Stomach (tissue), 8 donors: ENCODE measurements at regions not wholly inside any gene's neighbourhood (a gene's known extent, or its start where the extent isn't known, plus 50 kb on each side); places are given as distances from the start of the nearest gene placed in this dataset.

Source experiments
- DNase-seq, 2 donors: peaks; one replicate each; pipeline versions ENCODE4 v3.0.0 to v3.0.0-alpha.2; 2013 to 2019
- H3K27ac ChIP-seq, 5 donors: fragments of 200-600 bp in 4 of 5; sonication (generic) in 4 of 5; one replicate each; pipeline ENCODE4 v1.5.1; 2013 to 2019; ENCODE audit warnings: mild to moderate bottlenecking in 1 of 5, moderate library complexity in 1 of 5
- H3K27me3 ChIP-seq, 3 donors: fragments of 200-600 bp; sonication (generic); one replicate each; pipeline ENCODE4 v1.5.1; 2017 to 2019; ENCODE audit warnings: mixed run types in 1 of 3
- H3K36me3 ChIP-seq, 4 donors: fragments of 200-600 bp; sonication (generic); 1 replicate in 3 of 4; 2 replicates in 1 of 4; pipeline ENCODE4 v1.5.1; 2016 to 2019
- H3K4me1 ChIP-seq, 4 donors: fragments of 200-600 bp; sonication (generic); one replicate each; pipeline ENCODE4 v1.5.1; 2016 to 2019
- H3K4me3 ChIP-seq, 4 donors: fragments of 200-600 bp; sonication (generic) in 3 of 4; one replicate each; pipeline ENCODE4 v1.5.1; 2016 to 2019; ENCODE audit warnings: mild to moderate bottlenecking in 1 of 4
- H3K9me3 ChIP-seq, 4 donors: fragments of 200-600 bp; sonication (generic); one replicate each; pipeline ENCODE4 v1.5.1; 2016 to 2019
- CTCF ChIP-seq, 7 experiments: fragments of 450-650 bp in 4 of 7; fragments of 200-600 bp in 3 of 7; sonication (generic) in 3 of 7; IDR thresholded peaks; one replicate each; pipeline ENCODE4 v1.5.1; 2016 to 2019; ENCODE audit warnings: antibody characterized with exemption in 7 of 7, control low read depth in 2 of 7, mild to moderate bottlenecking in 1 of 7
- EP300 ChIP-seq: sonication (generic); formaldehyde crosslinking; IDR thresholded peaks from one replicate; pipeline ENCODE4 v1.6.1; 2017; ENCODE audit warnings: antibody characterized with exemption
- POLR2A ChIP-seq, 4 donors: fragments of 450-650 bp; IDR thresholded peaks; one replicate each; pipeline ENCODE4 v1.6.1; 2016; ENCODE audit warnings: antibody characterized with exemption in 4 of 4, control low read depth in 2 of 4, mild to moderate bottlenecking in 1 of 4, moderate library complexity in 1 of 4
- POLR2AphosphoS5 ChIP-seq, 3 donors: sonication (generic); formaldehyde crosslinking; IDR thresholded peaks; one replicate each; pipeline ENCODE4 v1.6.1; 2016; ENCODE audit warnings: antibody characterized with exemption in 3 of 3
- WGBS, 5 donors: extraction: QIAGEN DNeasy Blood & Tissue Kit in 3 of 5; methylation state at CpG; one replicate each; pipeline versions ENCODE4 v1.1.5 to v1.1.7; 2013 to 2018; 5-methylcytosine and 5-hydroxymethylcytosine counted together
- intact Hi-C: fragments of 100-400 bp; cut with DNase I; formaldehyde crosslinking; loops from one replicate; pipeline ENCODE4 v1.15.1; 2023; ENCODE audit warnings: low total_unique reads
- donor health status: healthy with polysubstance abuse.
- donor health status: Bipolar disorder and iron deficiency.
- donor health status: healthy.

GRCh38 chr5:68725905-68726683 lies 367.7 kb upstream of the SLC30A5 start:
- no peak for TF ChIP-seq CTCF (IDR thresholded peaks at IDR 0.05)
- WGBS, 5 donors: 83 to 87% (median 84%) methylated on average over 7 of the region's 7 CpGs
- Histone ChIP-seq H3K36me3 (no peaks in the 10 kb centered on the region), H3K27ac (no peak overlapping the region), H3K27me3 (no peaks in the 10 kb centered on the region), H3K4me1 (peaks cover 0 to 12% (median 5%) of the 10 kb centered on the region in 4 donors), H3K9me3 (no peaks in the 10 kb centered on the region), H3K4me3 (no peak overlapping the region)
- intact Hi-C loops: no loop called here
- no peak for DNase-seq

DNA sequence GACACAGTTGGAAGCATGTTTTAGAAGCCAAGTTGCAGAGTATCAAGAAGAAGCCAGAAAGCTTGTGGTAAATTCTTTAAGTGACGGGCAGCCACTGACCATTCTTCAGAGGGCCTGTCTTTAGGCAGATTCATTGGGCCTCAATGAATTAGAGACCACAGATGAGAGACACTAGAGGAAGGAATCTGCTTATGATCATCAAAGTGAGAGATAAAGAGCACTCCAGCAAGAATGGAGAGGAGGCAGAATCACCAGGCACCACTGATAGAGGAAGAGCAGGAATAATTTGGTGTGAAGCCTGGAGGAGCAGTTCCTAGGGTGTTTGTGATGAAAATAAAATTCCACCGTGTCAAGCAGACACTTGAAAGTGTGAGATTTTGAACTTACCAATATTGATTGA lies 365.9 kb upstream of the SLC30A5 start:
- intact Hi-C loops: no loop called here
- H3K4me3 ChIP-seq: no peak overlapping the region
- H3K27me3 ChIP-seq: no peaks in the 10 kb centered on the region
- no peak for TF ChIP-seq EP300
- TF ChIP-seq POLR2A (IDR thresholded peaks at IDR 0.05): no peak
- WGBS, 5 donors: 88 to 95% (median 92%) methylated on average over 2 of the region's 2 CpGs
- DNase-seq: no peak
- H3K4me1 ChIP-seq: peaks cover 0 to 13% (median 5%) of the 10 kb centered on the region in 4 donors
- no peak overlapping the region for H3K27ac ChIP-seq
- no peaks in the 10 kb centered on the region for H3K9me3 ChIP-seq
- no peaks in the 10 kb centered on the region for H3K36me3 ChIP-seq

DNA sequence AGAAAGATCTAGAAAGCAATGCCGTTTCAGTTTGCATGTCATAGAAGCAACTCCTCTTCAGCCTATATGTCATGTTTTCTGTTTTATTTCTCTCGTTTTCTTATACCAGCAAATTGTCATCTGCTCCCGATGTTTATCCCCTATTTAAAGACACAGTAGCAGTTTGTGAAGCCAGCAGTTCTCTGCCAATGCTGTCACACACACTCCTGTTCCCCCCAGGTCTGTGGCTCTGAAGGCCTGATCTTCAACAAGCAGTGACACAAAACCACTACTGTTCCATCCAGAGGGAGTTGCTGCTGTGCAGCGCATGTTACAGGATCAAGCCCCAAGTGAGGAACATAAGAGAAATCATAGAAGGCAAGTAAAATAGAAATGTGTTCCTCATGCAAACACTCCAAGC lies 364.1 kb upstream of the SLC30A5 start:
- Histone ChIP-seq H3K9me3 (no peaks in the 10 kb centered on the region), H3K4me3 (no peak overlapping the region), H3K27me3 (no peaks in the 10 kb centered on the region), H3K36me3 (no peaks in the 10 kb centered on the region), H3K27ac (no peak overlapping the region), H3K4me1 (peaks cover 0 to 13% (median 5%) of the 10 kb centered on the region in 4 donors)
- TF ChIP-seq CTCF (IDR thresholded peaks at IDR 0.05) (no peak), POLR2A (IDR thresholded peaks at IDR 0.05) (no peak), POLR2AphosphoS5 (IDR thresholded peaks at IDR 0.05) (no peak), EP300 (no peak)
- intact Hi-C loops: no loop called here
- no peak for DNase-seq
- WGBS, 5 donors: 67 to 84% (median 77%) methylated on average over 4 of the region's 4 CpGs

DNA sequence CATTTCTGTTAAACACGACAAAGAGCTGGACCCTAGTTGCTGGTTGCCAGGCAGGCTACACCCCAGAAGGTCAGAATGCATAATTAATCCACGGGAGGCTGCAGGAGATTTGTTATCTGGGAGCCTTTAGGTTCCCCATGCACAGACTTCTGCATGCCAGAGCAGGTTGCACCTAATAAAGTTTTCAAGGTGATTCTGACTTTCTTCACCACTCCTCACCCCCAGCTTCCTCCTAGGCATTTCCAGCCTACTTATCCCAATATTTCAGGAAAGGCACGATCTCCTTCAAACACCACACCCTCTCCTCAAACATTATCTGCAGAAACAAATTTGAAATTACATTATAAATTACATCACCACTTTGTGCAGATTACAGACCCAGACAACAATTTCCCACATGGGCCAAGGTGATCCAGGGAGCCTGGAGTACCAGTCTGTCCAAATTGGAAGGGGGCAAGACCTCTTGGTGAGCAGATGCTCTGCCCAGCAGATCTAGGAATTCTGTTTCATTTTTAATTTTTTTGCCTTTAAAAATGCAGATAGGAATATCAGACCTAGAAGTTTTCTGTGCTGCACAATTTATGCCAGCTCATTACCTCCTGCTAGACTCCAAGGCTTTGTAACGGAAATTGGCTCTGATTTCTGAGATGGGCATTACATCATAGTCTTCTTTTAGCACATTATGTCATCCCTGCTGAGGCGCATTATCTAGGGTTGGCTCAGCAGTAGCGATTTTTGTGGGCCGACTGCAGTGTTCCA lies 363.4 kb upstream of the SLC30A5 start:
- Histone ChIP-seq H3K36me3 (no peaks in the 10 kb centered on the region), H3K9me3 (no peaks in the 10 kb centered on the region), H3K4me3 (no peak overlapping the region), H3K27ac (no peak overlapping the region), H3K4me1 (peaks cover 0 to 13% (median 5%) of the 10 kb centered on the region in 4 donors), H3K27me3 (no peaks in the 10 kb centered on the region)
- peak in 1 of 2 donors; percentile 91 for DNase-seq
- TF ChIP-seq CTCF (IDR thresholded peaks at IDR 0.05) (no peak), POLR2AphosphoS5 (IDR thresholded peaks at IDR 0.05) (no peak), POLR2A (IDR thresholded peaks at IDR 0.05) (no peak), EP300 (no peak)
- 30 to 42% (median 39%) methylated on average over 7 of the region's 7 CpGs for WGBS, 5 donors
- intact Hi-C loops: no loop called here
